ENCODE measurements at regions not wholly inside any gene's neighbourhood (a gene's known extent, or its start where the extent isn't known, plus 50 kb on each side); places are given as distances from the start of the nearest gene placed in this dataset.

- H3K4me3 ChIP-seq: no peak overlapping the region
- H3K9me3 ChIP-seq: no peaks in the 10 kb centered on the region
- TF ChIP-seq POLR2A (IDR thresholded peaks at IDR 0.05) (no peak), EP300 (IDR thresholded peaks at IDR 0.05) (no peak), CTCF (IDR thresholded peaks at IDR 0.05) (no peak)
- no peaks in the 10 kb centered on the region for H3K4me1 ChIP-seq
- H3K27me3 ChIP-seq: no peaks in the 10 kb centered on the region
- H3K36me3 ChIP-seq: no peaks in the 10 kb centered on the region
- DNase-seq (ENCODE audit: low spot score in 2 of 2): no peak
- no peak overlapping the region for H3K27ac ChIP-seq
- WGBS, 2 donors: 78 to 87% methylated on average over 3 of the region's 3 CpGs
Measured at GRCh38 chr3:74515451-74515850, 99.0 kb downstream of the CNTN3 start.

GRCh38 chr3:74511078-74511477, 103.4 kb downstream of the CNTN3 start:
- Histone ChIP-seq H3K27me3 (no peaks in the 10 kb centered on the region), H3K36me3 (no peaks in the 10 kb centered on the region), H3K4me1 (no peaks in the 10 kb centered on the region), H3K27ac (no peak overlapping the region), H3K4me3 (no peak overlapping the region), H3K9me3 (no peaks in the 10 kb centered on the region)
- no peak for TF ChIP-seq CTCF (IDR thresholded peaks at IDR 0.05)
- no peak for DNase-seq (ENCODE audit: low spot score in 2 of 2)

GRCh38 chr3:74510261-74510818, 104.1 kb downstream of the CNTN3 start:
- no peak overlapping the region for H3K27ac ChIP-seq
- no peaks in the 10 kb centered on the region for H3K27me3 ChIP-seq
- 67 to 77% methylated on average over 5 of the region's 5 CpGs for WGBS, 2 donors
- H3K9me3 ChIP-seq: no peaks in the 10 kb centered on the region
- no peaks in the 10 kb centered on the region for H3K36me3 ChIP-seq
- TF ChIP-seq EP300 (IDR thresholded peaks at IDR 0.05): no peak
- TF ChIP-seq POLR2A (IDR thresholded peaks at IDR 0.05): no peak
- no peak for TF ChIP-seq CTCF (IDR thresholded peaks at IDR 0.05)
- DNase-seq (ENCODE audit: low spot score in 2 of 2): no peak
- no peak overlapping the region for H3K4me3 ChIP-seq
- H3K4me1 ChIP-seq: no peaks in the 10 kb centered on the region

- 96% methylated on average over 6 of the region's 6 CpGs for WGBS, 2 donors
- Histone ChIP-seq H3K9me3 (no peaks in the 10 kb centered on the region), H3K36me3 (no peaks in the 10 kb centered on the region), H3K4me1 (no peaks in the 10 kb centered on the region), H3K27ac (no peak overlapping the region), H3K4me3 (no peak overlapping the region), H3K27me3 (no peaks in the 10 kb centered on the region)
- DNase-seq (ENCODE audit: low spot score in 2 of 2): no peak
- no peak for TF ChIP-seq CTCF (IDR thresholded peaks at IDR 0.05)
- no peak for TF ChIP-seq EP300 (IDR thresholded peaks at IDR 0.05)
- TF ChIP-seq POLR2A (IDR thresholded peaks at IDR 0.05): no peak
Measured at GRCh38 chr3:74507691-74508090, 106.8 kb downstream of the CNTN3 start.

- WGBS, 2 donors: 32 to 41% methylated on average over 1 of the region's 1 CpG
- no peaks in the 10 kb centered on the region for H3K27me3 ChIP-seq
- H3K36me3 ChIP-seq: no peaks in the 10 kb centered on the region
- no peaks in the 10 kb centered on the region for H3K4me1 ChIP-seq
- H3K27ac ChIP-seq: no peak overlapping the region
- H3K9me3 ChIP-seq: no peaks in the 10 kb centered on the region
- TF ChIP-seq EP300 (IDR thresholded peaks at IDR 0.05): no peak
- no peak for TF ChIP-seq POLR2A (IDR thresholded peaks at IDR 0.05)
- no peak for TF ChIP-seq CTCF (IDR thresholded peaks at IDR 0.05)
- no peak for DNase-seq (ENCODE audit: low spot score in 2 of 2)
- H3K4me3 ChIP-seq: no peak overlapping the region
Measured at GRCh38 chr3:74506246-74506645, 108.2 kb downstream of the CNTN3 start.

Data from tibial nerve (tissue), 4 donors.